Keratinocyte (primary cell): ENCODE measurements at regions not wholly inside any gene's neighbourhood (a gene's known extent, or its start where the extent isn't known, plus 50 kb on each side); places are given as distances from the start of the nearest gene placed in this dataset.

ENCODE experiments used
- DNase-seq: peaks from one replicate; pipeline ENCODE4 v3.0.0-alpha.2; 2011; ENCODE audit warnings: low read depth, missing footprints, low spot score
- FAIRE-seq: peaks from 2 replicates; lab custom pipeline; 2011; peaks lifted over from hg19 to GRCh38; lab: Jason Lieb, UNC
- H2AFZ ChIP-seq: 2 replicates; pipeline ENCODE4 v1.6.0; 2012; ENCODE audit warnings: low read length, control low read depth, inconsistent platforms; ENCODE audit not compliant: control insufficient read depth
- H3K27ac ChIP-seq: 2 replicates; pipeline ENCODE4 v1.5.1; 2011; ENCODE audit warnings: low read length; ENCODE audit not compliant: control insufficient read depth, insufficient read depth
- H3K27me3 ChIP-seq: 3 replicates; pipeline ENCODE4 v1.6.0; 2011; ENCODE audit warnings: low read length; ENCODE audit not compliant: control insufficient read depth, insufficient read depth; ENCODE audit errors: extremely low read depth
- H3K36me3 ChIP-seq, 2 experiments: 2 replicates in 1 of 2; 3 replicates in 1 of 2; pipeline ENCODE4 v1.5.1; 2011; ENCODE audit warnings: low read length in 2 of 2, mild to moderate bottlenecking in 1 of 2; ENCODE audit not compliant: control insufficient read depth in 2 of 2, insufficient read depth in 2 of 2; ENCODE audit errors: extremely low read depth in 1 of 2
- H3K4me1 ChIP-seq: 3 replicates; pipeline ENCODE4 v1.5.1; 2011; ENCODE audit warnings: low read length; ENCODE audit not compliant: control insufficient read depth, insufficient read depth; ENCODE audit errors: extremely low read depth
- H3K4me2 ChIP-seq: 3 replicates; pipeline ENCODE4 v1.6.0; 2011; ENCODE audit warnings: low read depth, low read length; ENCODE audit not compliant: control insufficient read depth, insufficient read depth; ENCODE audit errors: extremely low read depth
- H3K4me3 ChIP-seq, 3 experiments: fragments of 200-600 bp in 1 of 3; sonication (generic) in 1 of 3; 2 replicates in 2 of 3; 3 replicates in 1 of 3; pipeline ENCODE4 v1.5.1; 2011 to 2016; ENCODE audit warnings: low read length in 3 of 3, mild to moderate bottlenecking in 3 of 3, control low read depth in 2 of 3, inconsistent platforms in 1 of 3, low read depth in 1 of 3, mixed read lengths in 1 of 3, mixed run types in 1 of 3, moderate library complexity in 1 of 3; ENCODE audit not compliant: control insufficient read depth in 2 of 3, insufficient read depth in 2 of 3; ENCODE audit errors: extremely low read depth in 1 of 3
- H3K79me2 ChIP-seq: 2 replicates; pipeline ENCODE4 v1.6.0; 2012; ENCODE audit warnings: low read length; ENCODE audit not compliant: control insufficient read depth, insufficient read depth
- H3K9ac ChIP-seq: 3 replicates; pipeline ENCODE4 v1.6.0; 2011; ENCODE audit warnings: low read length; ENCODE audit not compliant: control insufficient read depth, insufficient read depth; ENCODE audit errors: extremely low read depth
- H3K9me1 ChIP-seq: 3 replicates; pipeline ENCODE4 v1.6.0; 2011; ENCODE audit warnings: low read length; ENCODE audit not compliant: control insufficient read depth, insufficient read depth; ENCODE audit errors: extremely low read depth
- H3K9me3 ChIP-seq: 2 replicates; pipeline ENCODE4 v1.5.1; 2012; ENCODE audit warnings: low read depth, low read length; ENCODE audit not compliant: control insufficient read depth
- H4K20me1 ChIP-seq: 3 replicates; pipeline ENCODE4 v1.6.0; 2011; ENCODE audit warnings: low read length; ENCODE audit not compliant: control insufficient read depth, insufficient read depth; ENCODE audit errors: extremely low read depth
- EZH2 ChIP-seq: IDR thresholded peaks from one replicate; pipeline ENCODE4 v1.6.1; 2012; ENCODE audit warnings: inconsistent platforms, mild to moderate bottlenecking, low read length, moderate library complexity
- dilution Hi-C: fragments of 300-500 bp; cut with MboI; formaldehyde crosslinking; loops from one replicate; pipeline ENCODE4 v1.7.0; 2020; ENCODE audit warnings: low sequenced_read_pairs; ENCODE audit not compliant: extremely low pct_ligation_motif_present
- TF ChIP-seq, protein P1 (sequence below), 3 experiments: IDR thresholded peaks in 1 of 3; conservative IDR thresholded peaks in 1 of 3; optimal IDR thresholded peaks in 1 of 3; 2 replicates in 2 of 3; 3 replicates in 1 of 3; pipeline versions ENCODE3 to v1.5.1; 2011; ENCODE audit warnings: low read length in 3 of 3, mild to moderate bottlenecking in 3 of 3, moderate library complexity in 2 of 3, control low read depth in 1 of 3, inconsistent platforms in 1 of 3; ENCODE audit not compliant: insufficient read depth in 2 of 3; ENCODE audit errors: extremely low read depth in 1 of 3

DNA sequence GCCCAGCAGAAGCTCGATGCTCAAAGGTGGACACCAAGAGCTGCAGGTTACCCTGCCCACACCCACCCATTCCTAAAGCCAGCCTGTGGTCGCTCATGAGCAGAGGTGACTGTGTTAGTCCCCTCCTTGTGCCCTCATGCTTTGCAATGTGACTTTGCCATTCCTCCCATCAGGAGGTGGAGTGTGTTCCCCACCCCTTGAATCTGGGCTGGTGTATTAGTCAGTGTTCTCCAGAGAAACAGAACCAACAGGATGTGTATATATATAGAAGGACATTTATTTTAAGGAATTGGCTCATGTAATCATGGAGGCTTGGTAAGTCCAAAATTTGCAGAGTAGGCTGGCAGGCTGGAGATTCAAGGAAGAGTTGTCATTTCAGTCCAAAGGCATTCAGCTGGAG lies 54.4 kb upstream of the RNF24 start:
- no peaks in the 10 kb centered on the region for H3K9me3 ChIP-seq
- no peak overlapping the region for H3K9ac ChIP-seq
- peaks cover 27% of the 10 kb centered on the region for H3K4me1 ChIP-seq
- TF ChIP-seq, protein P1, sequence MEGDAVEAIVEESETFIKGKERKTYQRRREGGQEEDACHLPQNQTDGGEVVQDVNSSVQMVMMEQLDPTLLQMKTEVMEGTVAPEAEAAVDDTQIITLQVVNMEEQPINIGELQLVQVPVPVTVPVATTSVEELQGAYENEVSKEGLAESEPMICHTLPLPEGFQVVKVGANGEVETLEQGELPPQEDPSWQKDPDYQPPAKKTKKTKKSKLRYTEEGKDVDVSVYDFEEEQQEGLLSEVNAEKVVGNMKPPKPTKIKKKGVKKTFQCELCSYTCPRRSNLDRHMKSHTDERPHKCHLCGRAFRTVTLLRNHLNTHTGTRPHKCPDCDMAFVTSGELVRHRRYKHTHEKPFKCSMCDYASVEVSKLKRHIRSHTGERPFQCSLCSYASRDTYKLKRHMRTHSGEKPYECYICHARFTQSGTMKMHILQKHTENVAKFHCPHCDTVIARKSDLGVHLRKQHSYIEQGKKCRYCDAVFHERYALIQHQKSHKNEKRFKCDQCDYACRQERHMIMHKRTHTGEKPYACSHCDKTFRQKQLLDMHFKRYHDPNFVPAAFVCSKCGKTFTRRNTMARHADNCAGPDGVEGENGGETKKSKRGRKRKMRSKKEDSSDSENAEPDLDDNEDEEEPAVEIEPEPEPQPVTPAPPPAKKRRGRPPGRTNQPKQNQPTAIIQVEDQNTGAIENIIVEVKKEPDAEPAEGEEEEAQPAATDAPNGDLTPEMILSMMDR (optimal IDR thresholded peaks at IDR 0.05 in 1 of 3, IDR thresholded peaks at IDR 0.05 in 1 of 3, conservative IDR thresholded peaks at IDR 0.05 in 1 of 3; ENCODE audit: extremely low read depth in 1 of 3, insufficient read depth in 2 of 3, low read length in 3 of 3): no peak
- TF ChIP-seq EZH2: no peak
- H4K20me1 ChIP-seq: no peaks in the 10 kb centered on the region
- H3K79me2 ChIP-seq: no peaks in the 10 kb centered on the region
- no peaks in the 10 kb centered on the region for H3K36me3 ChIP-seq
- FAIRE-seq (no peak), DNase-seq (no peak)
- no peak overlapping the region for H3K4me2 ChIP-seq
- no peaks in the 10 kb centered on the region for H3K9me1 ChIP-seq
- dilution Hi-C loops: no loop called here
- H3K4me3 ChIP-seq: no peak overlapping the region
- no peak overlapping the region for H2AFZ ChIP-seq
- H3K27me3 ChIP-seq: peaks cover 2% of the 10 kb centered on the region
- no peak overlapping the region for H3K27ac ChIP-seq

DNA sequence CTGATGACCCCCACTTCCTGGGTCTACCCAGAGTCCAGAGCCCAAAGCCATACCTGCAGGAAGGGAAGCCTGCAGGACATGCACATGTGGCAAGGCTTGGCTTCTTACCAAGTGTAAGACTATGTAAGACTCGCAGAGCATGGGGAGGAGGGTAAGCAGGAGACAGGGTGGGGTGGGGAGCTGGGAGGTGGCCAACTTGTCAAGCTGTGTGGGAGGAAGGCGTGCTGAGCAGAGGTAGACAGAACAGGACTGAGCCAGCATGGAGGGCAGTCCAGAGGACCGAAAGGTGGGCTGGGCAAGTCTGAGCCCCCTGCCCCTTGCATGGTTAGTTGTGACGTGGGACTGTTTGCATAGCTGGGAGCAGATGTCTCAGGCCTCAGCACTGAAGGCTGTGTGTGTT lies 53.4 kb upstream of the RNF24 start:
- H3K79me2 ChIP-seq: no peaks in the 10 kb centered on the region
- H2AFZ ChIP-seq: no peak overlapping the region
- no peak overlapping the region for H3K4me3 ChIP-seq
- no peak overlapping the region for H3K27ac ChIP-seq
- DNase-seq (no peak), FAIRE-seq (no peak)
- no peak overlapping the region for H3K9ac ChIP-seq
- TF ChIP-seq, protein P1 (optimal IDR thresholded peaks at IDR 0.05 in 1 of 3, IDR thresholded peaks at IDR 0.05 in 1 of 3, conservative IDR thresholded peaks at IDR 0.05 in 1 of 3; ENCODE audit: extremely low read depth in 1 of 3, insufficient read depth in 2 of 3, low read length in 3 of 3): no peak
- TF ChIP-seq EZH2: no peak
- H3K4me2 ChIP-seq: no peak overlapping the region
- no peaks in the 10 kb centered on the region for H3K27me3 ChIP-seq
- no peaks in the 10 kb centered on the region for H3K36me3 ChIP-seq
- peaks cover 35% of the 10 kb centered on the region for H3K4me1 ChIP-seq
- dilution Hi-C loops: no loop called here
- H3K9me1 ChIP-seq: no peaks in the 10 kb centered on the region
- H4K20me1 ChIP-seq: no peaks in the 10 kb centered on the region
- no peaks in the 10 kb centered on the region for H3K9me3 ChIP-seq
